Activated CD8-positive, alpha-beta memory T cell treated with anti-CD3 and anti-CD28 coated beads for 24 hours (primary cell): ENCODE measurements at regions not wholly inside any gene's neighbourhood (a gene's known extent, or its start where the extent isn't known, plus 50 kb on each side); places are given as distances from the start of the nearest gene placed in this dataset.

Source experiments
- DNase-seq: peaks from one replicate; pipeline ENCODE4 v3.0.0-alpha.2; 2020

- DNase-seq: no peak
These were observed 78.0 kb upstream of the CTLA4 start for GRCh38 chr2:203789618-203790017.

GRCh38 chr2:203790134-203790852 lies 77.3 kb upstream of the CTLA4 start:
- no peak for DNase-seq

DNA sequence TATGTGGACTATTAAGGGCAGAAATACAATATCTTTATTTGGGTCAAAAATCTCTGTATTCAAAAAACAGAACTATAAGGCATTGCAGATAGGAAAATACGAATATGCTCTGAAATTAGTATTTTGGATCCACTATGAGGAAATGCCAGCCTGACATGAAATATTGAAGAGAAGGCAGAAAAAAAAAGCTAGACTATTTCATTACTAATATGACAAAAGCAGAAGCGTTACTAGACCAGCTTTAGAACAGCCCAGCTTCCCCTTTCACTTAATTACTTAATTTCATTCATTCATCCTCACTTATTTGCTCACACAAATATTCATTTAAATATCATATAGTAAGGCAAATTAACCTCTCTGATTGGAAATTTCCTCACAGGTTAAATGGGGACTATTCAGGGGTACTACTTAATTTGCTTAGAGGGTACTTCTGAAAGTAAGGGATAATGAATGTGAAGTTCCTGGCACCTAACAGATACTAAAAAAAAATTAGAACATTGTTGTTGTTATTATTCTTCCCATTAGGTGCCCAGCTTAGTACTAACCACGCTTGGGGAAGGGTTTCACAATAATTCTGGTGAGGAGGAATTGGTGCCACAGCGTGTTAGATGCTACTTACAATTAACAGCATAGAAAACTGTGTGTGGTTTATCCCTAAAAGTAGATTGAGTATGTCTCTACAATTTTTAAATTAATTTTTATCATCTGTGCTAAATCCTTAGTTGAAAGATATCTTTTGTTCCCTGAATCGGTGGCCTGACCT lies 71.1 kb upstream of the CTLA4 start:
- DNase-seq: no peak

- no peak for DNase-seq
These were observed 70.3 kb upstream of the CTLA4 start for GRCh38 chr2:203797276-203797675.

DNA sequence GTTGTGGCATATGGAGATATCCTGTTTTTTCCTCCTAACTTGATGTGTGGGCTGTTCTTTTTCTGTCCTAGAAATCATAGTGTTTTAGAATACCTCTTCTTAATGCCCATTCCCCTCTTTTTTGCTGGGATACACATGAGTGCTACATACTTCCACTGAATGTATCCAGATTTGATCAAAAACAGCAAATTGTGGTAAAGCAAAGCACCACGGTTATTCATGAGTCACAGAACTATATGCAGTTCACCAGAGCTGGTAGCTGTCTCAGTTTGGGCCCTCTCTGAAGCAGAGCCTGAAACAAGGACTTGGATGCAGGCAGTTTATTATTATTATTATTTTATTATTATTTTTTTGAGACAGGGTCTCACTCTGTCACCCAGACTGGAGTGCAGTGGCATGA lies 69.9 kb upstream of the CTLA4 start:
- DNase-seq: no peak

DNA sequence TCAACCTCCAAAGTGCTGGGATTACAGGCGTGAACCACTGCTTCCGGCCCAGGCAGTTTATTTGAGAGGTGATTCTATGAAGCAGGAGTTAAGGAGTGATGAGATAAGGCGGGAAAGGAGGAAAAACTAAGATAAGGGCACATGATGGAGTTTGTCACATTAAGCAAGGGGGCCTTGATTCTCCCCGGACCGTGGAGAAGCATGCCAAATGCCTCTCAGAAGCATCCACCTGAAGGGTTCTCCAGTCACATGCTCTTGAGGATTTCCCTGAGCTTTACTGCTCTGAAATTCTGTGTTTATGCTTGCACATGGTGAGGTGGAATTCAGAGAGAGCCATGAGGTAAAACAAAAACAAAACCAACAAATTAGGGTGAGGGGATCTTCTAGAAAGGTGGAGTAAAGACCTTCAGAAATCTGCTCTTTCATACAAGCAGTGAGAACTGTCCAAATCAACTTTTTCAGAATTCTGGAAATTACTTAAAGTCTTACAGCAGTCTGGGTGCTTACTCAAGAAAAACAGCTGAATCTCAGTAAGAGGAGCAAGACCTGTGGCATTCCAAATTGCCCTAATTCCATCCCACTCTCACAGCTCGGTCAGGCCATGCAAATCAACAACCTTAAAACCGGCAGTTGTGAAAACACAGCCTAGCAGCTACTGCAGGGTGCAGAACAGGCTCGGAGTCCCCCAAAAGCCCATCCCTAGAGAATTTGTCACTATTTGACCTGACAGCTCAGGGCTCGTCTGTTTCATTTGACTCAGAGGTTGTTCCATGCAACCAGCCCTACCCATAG lies 69.1 kb upstream of the CTLA4 start:
- no peak for DNase-seq

GRCh38 chr2:203799908-203800307 lies 67.7 kb upstream of the CTLA4 start:
- DNase-seq: no peak

DNA sequence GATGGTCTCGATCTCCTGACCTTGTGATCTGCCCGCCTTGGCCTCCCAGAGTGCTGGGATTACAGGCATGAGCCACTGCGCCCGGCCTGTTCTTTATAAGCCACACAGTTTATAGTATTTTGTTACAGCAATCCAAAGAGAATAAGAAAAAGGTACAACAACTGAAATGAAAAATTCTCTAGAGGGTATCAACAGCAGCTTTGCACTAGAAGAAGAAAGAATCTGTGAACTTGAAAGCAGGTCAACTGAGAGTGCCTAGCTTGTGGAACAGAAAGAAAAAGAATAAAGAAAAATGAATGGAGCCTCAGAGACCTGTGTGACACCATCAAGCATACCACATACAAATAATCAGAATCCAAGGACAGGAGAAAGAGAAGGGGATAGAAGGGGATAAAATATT lies 66.8 kb upstream of the CTLA4 start:
- no peak for DNase-seq

DNA sequence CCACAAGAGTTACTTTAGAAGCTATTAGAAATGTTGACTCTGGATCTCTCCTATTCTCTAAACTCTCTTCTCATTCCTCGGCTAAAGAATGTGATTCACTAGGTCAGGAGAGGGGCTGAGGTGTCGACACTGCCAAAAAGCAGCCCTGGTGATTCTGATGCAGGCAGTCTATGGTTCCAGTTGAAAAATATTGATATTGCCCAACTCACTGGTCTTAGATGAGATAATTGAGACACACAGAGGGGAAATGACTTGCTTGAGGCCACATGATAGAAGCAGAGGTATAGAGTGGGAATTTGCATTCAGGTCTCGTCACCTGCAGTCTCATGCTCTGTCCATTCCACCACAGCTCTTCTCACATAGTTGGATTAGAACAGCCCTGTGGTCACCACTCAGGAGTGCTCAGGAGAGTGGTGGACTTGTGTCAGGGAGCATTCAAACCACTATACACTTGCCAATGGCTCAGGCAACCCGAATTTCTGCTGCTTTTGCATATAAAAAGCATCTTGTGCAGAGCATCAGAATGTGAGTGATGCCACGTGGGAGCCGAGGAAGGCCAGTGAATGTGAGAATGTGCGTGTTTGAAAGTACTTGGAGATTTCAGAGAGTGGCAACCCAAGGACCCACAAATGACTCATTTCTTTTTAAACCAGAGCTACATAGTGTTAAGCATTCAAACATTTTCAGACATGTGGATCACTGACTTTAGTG lies 65.1 kb upstream of the CTLA4 start:
- DNase-seq: peak; percentile 76

DNA sequence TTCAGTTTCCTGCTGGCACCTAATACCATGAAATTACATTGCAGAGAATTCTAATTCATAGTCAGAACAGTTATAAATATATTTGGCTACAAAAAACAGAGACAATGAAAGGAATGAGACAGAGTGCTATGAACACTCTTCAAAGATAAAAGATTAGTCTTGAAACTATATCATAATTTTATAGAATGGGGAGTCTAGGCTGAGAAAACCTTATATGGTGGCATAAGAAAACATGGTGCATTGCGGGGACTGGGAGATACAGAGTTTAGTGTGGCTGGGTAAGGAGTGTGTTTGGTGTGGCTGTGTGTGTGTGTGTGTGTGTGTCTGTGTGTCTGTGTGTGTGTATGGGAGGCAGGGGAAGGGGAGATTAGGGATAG lies 64.5 kb upstream of the CTLA4 start:
- no peak for DNase-seq

GRCh38 chr2:203804070-203804469 lies 63.5 kb upstream of the CTLA4 start:
- DNase-seq: peak; percentile 71

DNA sequence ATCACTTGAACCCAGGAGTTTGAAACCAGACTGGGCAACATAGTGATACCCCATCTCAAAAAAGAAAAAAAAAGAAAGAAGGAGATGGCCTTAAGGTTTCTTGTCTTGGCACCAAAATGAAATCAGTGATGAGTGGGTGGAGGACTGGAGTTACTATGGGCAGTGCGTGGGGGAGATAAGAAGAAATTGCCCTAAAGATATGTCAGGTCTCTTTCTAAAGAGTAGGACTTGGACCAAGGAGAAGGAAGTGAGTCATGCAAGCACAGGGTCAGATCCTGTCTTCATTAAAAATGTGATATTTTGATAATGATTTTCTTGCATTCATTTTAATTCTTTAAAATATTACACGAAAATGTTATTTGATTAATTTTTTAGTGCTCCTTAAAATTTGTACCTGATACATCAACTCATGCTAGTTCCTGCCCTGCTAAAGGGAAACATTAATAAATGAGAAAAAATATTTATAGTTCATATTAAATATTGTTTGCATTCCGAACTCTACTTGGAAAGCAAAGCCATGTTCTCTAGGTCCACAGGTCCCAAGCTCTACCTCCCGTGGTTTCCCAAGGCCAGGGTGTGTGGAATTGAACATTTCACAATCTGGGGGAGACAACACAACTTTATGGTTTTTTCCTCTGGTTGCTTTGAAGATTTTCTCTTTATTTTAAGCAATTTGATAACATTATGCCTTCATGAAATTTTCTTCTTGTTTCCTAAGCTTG lies 62.6 kb upstream of the CTLA4 start:
- no peak for DNase-seq

DNA sequence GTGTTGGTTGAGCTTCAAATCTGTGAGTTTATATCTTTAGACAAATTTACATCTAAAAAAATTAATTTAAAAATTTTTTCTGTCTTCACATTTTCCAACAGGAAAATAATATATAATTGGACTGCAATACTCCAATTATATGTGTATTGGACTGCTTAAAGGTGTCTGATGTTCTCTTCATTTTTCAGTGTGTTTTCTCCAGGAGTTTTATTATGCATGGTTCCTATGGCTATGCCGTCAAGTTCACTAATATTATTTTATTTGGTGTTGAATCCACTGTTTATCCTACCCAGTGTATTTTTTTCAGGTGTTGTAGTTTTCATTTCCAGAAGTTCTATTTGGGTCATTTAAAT lies 62.1 kb upstream of the CTLA4 start:
- DNase-seq: no peak

GRCh38 chr2:203806761-203807160 lies 60.8 kb upstream of the CTLA4 start:
- DNase-seq: no peak

GRCh38 chr2:203808046-203808750 lies 59.4 kb upstream of the CTLA4 start:
- no peak for DNase-seq

GRCh38 chr2:203809084-203809521 lies 58.5 kb upstream of the CTLA4 start:
- no peak for DNase-seq

GRCh38 chr2:203809991-203810510 lies 57.5 kb upstream of the CTLA4 start:
- no peak for DNase-seq

DNA sequence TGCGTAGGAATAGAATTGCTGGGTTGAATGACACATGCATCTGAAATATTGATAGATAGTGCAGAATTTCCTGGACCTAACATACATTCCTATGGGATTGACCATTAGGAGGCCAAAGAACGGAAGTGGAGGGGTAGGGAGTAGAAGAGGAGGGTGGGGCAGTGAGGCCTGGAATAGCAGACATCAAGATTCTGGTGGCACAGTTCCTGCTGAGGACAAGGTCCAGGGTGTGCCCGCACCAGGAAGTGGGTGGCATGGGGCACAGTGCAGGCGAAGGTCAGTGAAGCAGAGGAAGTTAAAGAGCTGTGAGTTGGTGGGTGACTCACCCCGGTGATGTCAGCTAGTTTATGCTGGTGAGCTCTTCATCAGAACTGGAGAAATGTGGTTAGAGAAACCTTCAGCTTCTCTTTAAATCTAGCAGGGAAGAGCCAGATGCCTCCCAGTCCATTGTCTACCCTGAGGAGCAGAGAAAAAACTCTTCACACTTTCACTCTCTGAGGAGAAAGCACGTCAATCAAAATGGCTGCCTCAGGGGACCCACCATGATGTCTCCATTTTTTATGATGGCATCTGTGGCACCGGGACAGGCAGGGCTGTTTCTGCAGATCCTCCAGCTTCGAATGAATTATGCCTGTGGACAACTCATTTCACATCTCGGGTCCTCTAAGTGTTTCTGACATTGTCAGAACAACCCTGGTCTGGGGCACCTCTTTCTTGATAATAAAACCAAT lies 55.9 kb upstream of the CTLA4 start:
- DNase-seq: peak; percentile 82

DNA sequence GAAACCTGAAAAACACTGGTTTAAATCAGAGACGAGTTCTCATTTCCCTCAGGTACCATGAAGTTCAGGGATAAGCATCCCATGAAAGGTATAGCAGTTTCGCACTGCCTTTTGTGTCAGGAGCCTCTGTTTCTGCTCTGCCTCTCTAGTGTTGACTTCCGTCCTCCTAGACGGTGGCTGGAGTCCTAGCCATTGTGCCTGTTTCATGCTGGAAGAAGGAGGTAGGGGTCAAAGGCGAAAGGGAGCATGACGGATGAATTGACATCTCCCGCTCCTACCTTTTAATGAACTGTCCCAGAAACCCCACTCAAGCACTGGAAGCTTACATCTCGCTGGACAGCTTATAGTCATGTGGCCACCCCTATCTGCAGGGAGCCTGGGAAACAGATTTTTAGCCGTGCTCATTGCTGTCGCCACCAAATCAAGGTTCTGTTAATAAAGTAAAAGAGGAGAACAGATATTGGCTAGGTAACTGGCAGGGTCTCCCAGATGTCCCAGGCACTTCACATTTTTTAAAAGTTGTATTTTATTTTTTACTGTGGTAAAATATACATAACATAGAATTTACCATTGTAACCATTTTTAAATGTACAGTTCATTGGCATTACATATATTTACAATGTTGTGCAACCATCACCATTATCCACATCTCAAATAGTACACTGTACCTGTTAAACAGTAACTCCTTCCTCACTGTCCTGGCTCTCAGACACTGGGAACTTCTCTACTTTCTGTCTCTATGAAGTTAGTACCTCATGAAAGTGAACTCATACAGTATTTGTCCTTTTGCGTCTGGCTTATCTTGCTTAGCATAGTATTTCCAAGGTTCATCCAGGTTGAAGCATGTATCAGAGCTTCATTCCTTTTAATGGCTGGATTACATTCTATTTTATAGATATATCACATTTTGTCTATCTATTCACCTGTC lies 55.0 kb upstream of the CTLA4 start:
- DNase-seq: no peak

GRCh38 chr2:203813684-203814083 lies 53.9 kb upstream of the CTLA4 start:
- no peak for DNase-seq
